H9 (cell line): ENCODE measurements at regions not wholly inside any gene's neighbourhood (a gene's known extent, or its start where the extent isn't known, plus 50 kb on each side); places are given as distances from the start of the nearest gene placed in this dataset.

Experiments
- DNase-seq: peaks from one replicate; pipeline ENCODE4 v3.0.0-alpha.2; 2017
- H2AFZ ChIP-seq: one replicate; pipeline ENCODE4 v1.6.1; 2013; ENCODE audit warnings: mild to moderate bottlenecking, low read length, control low read depth, moderate library complexity
- H2AK5ac ChIP-seq: 2 replicates; pipeline ENCODE4 v1.6.1; 2013; ENCODE audit warnings: low read length, control low read depth, mixed read lengths; ENCODE audit not compliant: insufficient read length
- H2BK120ac ChIP-seq: one replicate; pipeline ENCODE4 v1.6.1; 2013; ENCODE audit warnings: low read depth, mild to moderate bottlenecking, low read length, control low read depth, inconsistent platforms; ENCODE audit not compliant: poor library complexity, severe bottlenecking
- H2BK12ac ChIP-seq: 2 replicates; pipeline ENCODE4 v1.6.1; 2013; ENCODE audit warnings: low read length, control low read depth, mixed read lengths, low read depth; ENCODE audit not compliant: insufficient read length
- H2BK15ac ChIP-seq: 2 replicates; pipeline ENCODE4 v1.6.1; 2013; ENCODE audit warnings: low read depth, low read length, control low read depth
- H2BK20ac ChIP-seq: one replicate; pipeline ENCODE4 v1.6.1; 2013; ENCODE audit warnings: low read depth, mild to moderate bottlenecking, low read length, control low read depth, inconsistent platforms; ENCODE audit not compliant: poor library complexity, severe bottlenecking
- H2BK5ac ChIP-seq: 2 replicates; pipeline ENCODE4 v1.6.1; 2013; ENCODE audit warnings: low read length, control low read depth, mixed read lengths; ENCODE audit not compliant: insufficient read length
- H3K14ac ChIP-seq: 2 replicates; pipeline ENCODE4 v1.6.1; 2013; ENCODE audit warnings: low read length, control low read depth; ENCODE audit not compliant: insufficient read depth
- H3K18ac ChIP-seq: 2 replicates; pipeline ENCODE4 v1.6.1; 2013; ENCODE audit warnings: low read depth, mild to moderate bottlenecking, mixed read lengths, low read length, control low read depth; ENCODE audit not compliant: insufficient read length
- H3K23ac ChIP-seq: 2 replicates; pipeline ENCODE4 v1.6.1; 2013; ENCODE audit warnings: low read length, control low read depth, mixed read lengths, low read depth; ENCODE audit not compliant: insufficient read length
- H3K23me2 ChIP-seq: 2 replicates; pipeline ENCODE4 v1.6.1; 2013; ENCODE audit warnings: low read depth, mild to moderate bottlenecking, mixed read lengths, low read length, control low read depth; ENCODE audit not compliant: insufficient read length, poor library complexity, severe bottlenecking
- H3K27ac ChIP-seq: 2 replicates; pipeline ENCODE4 v1.5.1; 2013; ENCODE audit warnings: low read length, control low read depth, mixed read lengths, low read depth; ENCODE audit not compliant: insufficient read length
- H3K27me3 ChIP-seq: 2 replicates; pipeline ENCODE4 v1.6.1; 2013; ENCODE audit warnings: low read length, control low read depth, inconsistent platforms; ENCODE audit not compliant: insufficient read depth
- H3K4ac ChIP-seq: 2 replicates; pipeline ENCODE4 v1.6.1; 2013; ENCODE audit warnings: low read depth, mild to moderate bottlenecking, control low read depth, inconsistent platforms, low read length, moderate library complexity
- H3K4me1 ChIP-seq: 2 replicates; pipeline ENCODE4 v1.6.1; 2013; ENCODE audit warnings: low read length, control low read depth, inconsistent platforms; ENCODE audit not compliant: insufficient read depth
- H3K4me2 ChIP-seq: 2 replicates; pipeline ENCODE4 v1.6.1; 2013; ENCODE audit warnings: low read length, control low read depth, mixed read lengths; ENCODE audit not compliant: insufficient read length, insufficient read depth
- H3K56ac ChIP-seq: 2 replicates; pipeline ENCODE4 v1.6.1; 2013; ENCODE audit warnings: low read depth, mild to moderate bottlenecking, mixed read lengths, low read length, control low read depth; ENCODE audit not compliant: insufficient read length
- H3K79me1 ChIP-seq: 2 replicates; pipeline ENCODE4 v1.6.1; 2013; ENCODE audit warnings: low read depth, mild to moderate bottlenecking, moderate library complexity, low read length, control low read depth, inconsistent platforms; ENCODE audit not compliant: insufficient read depth, poor library complexity, severe bottlenecking
- H3K79me2 ChIP-seq: 2 replicates; pipeline ENCODE4 v1.6.1; 2013; ENCODE audit warnings: low read length, control low read depth, inconsistent platforms; ENCODE audit not compliant: insufficient read depth
- H3K9ac ChIP-seq: 2 replicates; pipeline ENCODE4 v1.6.1; 2013; ENCODE audit warnings: low read length, control low read depth, mixed read lengths; ENCODE audit not compliant: insufficient read length; ENCODE audit errors: extremely low read depth
- H3K9me3 ChIP-seq: one replicate; pipeline ENCODE4 v1.6.1; 2013; ENCODE audit warnings: low read depth, low read length, inconsistent platforms; ENCODE audit not compliant: control insufficient read depth
- H3T11ph ChIP-seq: one replicate; pipeline ENCODE4 v1.6.1; 2013; ENCODE audit warnings: mild to moderate bottlenecking, low read length, control low read depth, inconsistent platforms
- H4K20me1 ChIP-seq: one replicate; pipeline ENCODE4 v1.6.1; 2013; ENCODE audit not compliant: control insufficient read depth, insufficient read length, insufficient read depth
- H4K5ac ChIP-seq: 2 replicates; pipeline ENCODE4 v1.6.1; 2013; ENCODE audit warnings: low read depth, mild to moderate bottlenecking, mixed read lengths, low read length, control low read depth; ENCODE audit not compliant: insufficient read length
- H4K8ac ChIP-seq: replicated peaks from 2 replicates; pipeline ENCODE4 v1.6.1; 2013; ENCODE audit warnings: low read length, control low read depth, mixed read lengths, low read depth; ENCODE audit not compliant: insufficient read length
- H4K91ac ChIP-seq: 2 replicates; pipeline ENCODE4 v1.6.1; 2013; ENCODE audit warnings: low read depth, mild to moderate bottlenecking, moderate library complexity, mixed read lengths, low read length, control low read depth; ENCODE audit not compliant: insufficient read length
- H3K27ac Mint-ChIP-seq, 3 experiments: 2 replicates in 2 of 3; 3 replicates in 1 of 3; pipeline ENCODE4 v1.8.0; 2020 to 2021; ENCODE audit warnings: mixed read lengths in 3 of 3, mild to moderate bottlenecking in 1 of 3, moderate library complexity in 1 of 3
- H3K27me3 Mint-ChIP-seq: 2 replicates; pipeline ENCODE4 v1.8.0; 2021; ENCODE audit warnings: low read depth, mild to moderate bottlenecking, moderate library complexity, mixed read lengths
- H3K36me3 Mint-ChIP-seq, 3 experiments: 2 replicates in 2 of 3; 3 replicates in 1 of 3; pipeline ENCODE4 v1.8.0; 2020 to 2021; ENCODE audit warnings: low read depth in 3 of 3, mixed read lengths in 3 of 3; ENCODE audit not compliant: insufficient read depth in 1 of 3
- H3K4me1 Mint-ChIP-seq, 2 experiments: 2 replicates each; pipeline ENCODE4 v1.8.0; 2020; ENCODE audit warnings: mixed read lengths in 2 of 2
- H3K4me3 Mint-ChIP-seq, 2 experiments: 2 replicates in 1 of 2; 3 replicates in 1 of 2; pipeline ENCODE4 v1.8.0; 2020 to 2021; ENCODE audit warnings: mild to moderate bottlenecking in 2 of 2, mixed read lengths in 2 of 2, moderate library complexity in 1 of 2
- H3K9me3 Mint-ChIP-seq, 2 experiments: 2 replicates in 1 of 2; 3 replicates in 1 of 2; pipeline ENCODE4 v1.8.0; 2020; ENCODE audit warnings: mild to moderate bottlenecking in 2 of 2, mixed read lengths in 2 of 2, moderate library complexity in 1 of 2
- WGBS: extraction: QIAGEN DNeasy Blood & Tissue Kit; methylation state at CpG from one replicate; pipeline ENCODE4 v1.1.7; 2013; ENCODE audit warnings: missing lambda C conversion rate, low lambda C conversion rate, mixed read lengths; ENCODE audit not compliant: insufficient read length; ENCODE audit errors: extremely low coverage; 5-methylcytosine and 5-hydroxymethylcytosine counted together
- TF ChIP-seq, protein P1 (sequence below): fragments of 200-600 bp; sonication (generic); conservative IDR thresholded peaks from 3 replicates; pipeline ENCODE4 v1.8.0; 2021; ENCODE audit warnings: antibody characterized with exemption, mild to moderate bottlenecking

GRCh38 chr9:74147906-74148305, 349.2 kb upstream of the RORB start:
- no CpG with 5 or more reads among the region's 1 CpG for WGBS
- Histone ChIP-seq H3K27me3 (no peaks in the 10 kb centered on the region), H4K91ac (no peak overlapping the region), H2BK12ac (no peak overlapping the region), H3K9me3 (no peaks in the 10 kb centered on the region), H2BK120ac (no peak overlapping the region), H3K27ac (no peak overlapping the region), H3K79me2 (no peaks in the 10 kb centered on the region), H3K18ac (no peak overlapping the region), H4K20me1 (no peaks in the 10 kb centered on the region), H2BK15ac (no peak overlapping the region), H4K8ac (no peak overlapping the region), H2BK5ac (no peak overlapping the region), H3K23ac (no peak overlapping the region), H3K56ac (no peak overlapping the region), H2BK20ac (no peak overlapping the region), H3K4me2 (no peak overlapping the region), H3K23me2 (no peaks in the 10 kb centered on the region), H4K5ac (no peak overlapping the region), H3T11ph (no peak overlapping the region), H3K9ac (no peak overlapping the region), H3K4me1 (no peaks in the 10 kb centered on the region), H3K79me1 (no peaks in the 10 kb centered on the region), H3K14ac (no peak overlapping the region), H2AFZ (no peak overlapping the region), H2AK5ac (no peak overlapping the region), H3K4ac (no peak overlapping the region)
- TF ChIP-seq, protein P1, sequence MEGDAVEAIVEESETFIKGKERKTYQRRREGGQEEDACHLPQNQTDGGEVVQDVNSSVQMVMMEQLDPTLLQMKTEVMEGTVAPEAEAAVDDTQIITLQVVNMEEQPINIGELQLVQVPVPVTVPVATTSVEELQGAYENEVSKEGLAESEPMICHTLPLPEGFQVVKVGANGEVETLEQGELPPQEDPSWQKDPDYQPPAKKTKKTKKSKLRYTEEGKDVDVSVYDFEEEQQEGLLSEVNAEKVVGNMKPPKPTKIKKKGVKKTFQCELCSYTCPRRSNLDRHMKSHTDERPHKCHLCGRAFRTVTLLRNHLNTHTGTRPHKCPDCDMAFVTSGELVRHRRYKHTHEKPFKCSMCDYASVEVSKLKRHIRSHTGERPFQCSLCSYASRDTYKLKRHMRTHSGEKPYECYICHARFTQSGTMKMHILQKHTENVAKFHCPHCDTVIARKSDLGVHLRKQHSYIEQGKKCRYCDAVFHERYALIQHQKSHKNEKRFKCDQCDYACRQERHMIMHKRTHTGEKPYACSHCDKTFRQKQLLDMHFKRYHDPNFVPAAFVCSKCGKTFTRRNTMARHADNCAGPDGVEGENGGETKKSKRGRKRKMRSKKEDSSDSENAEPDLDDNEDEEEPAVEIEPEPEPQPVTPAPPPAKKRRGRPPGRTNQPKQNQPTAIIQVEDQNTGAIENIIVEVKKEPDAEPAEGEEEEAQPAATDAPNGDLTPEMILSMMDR: no peak
- Mint-ChIP-seq H3K27ac (no peak overlapping the region), H3K9me3 (no peaks in the 10 kb centered on the region), H3K36me3 (no peaks in the 10 kb centered on the region), H3K27me3 (no peaks in the 10 kb centered on the region), H3K4me1 (no peaks in the 10 kb centered on the region), H3K4me3 (no peak overlapping the region)
- DNase-seq: no peak
